Liver (tissue), 8 donors: ENCODE measurements at regions not wholly inside any gene's neighbourhood (a gene's known extent, or its start where the extent isn't known, plus 50 kb on each side); places are given as distances from the start of the nearest gene placed in this dataset.

Experiments used
- DNase-seq: peaks from one replicate; pipeline ENCODE4 v3.0.0-alpha.2; 2017; ENCODE audit warnings: low spot score
- H3K27ac ChIP-seq, 2 donors: one replicate each; pipeline ENCODE4 v1.7.0; 2013; ENCODE audit warnings: inconsistent platforms in 2 of 2, low read length in 2 of 2, control low read depth in 1 of 2, low read depth in 1 of 2, mild to moderate bottlenecking in 1 of 2
- H3K27me3 ChIP-seq, 4 donors: one replicate each; pipeline versions ENCODE4 v1.6.1 to v1.7.0; 2013; ENCODE audit warnings: low read length in 3 of 4, inconsistent platforms in 1 of 4, mild to moderate bottlenecking in 1 of 4, moderate library complexity in 1 of 4; ENCODE audit not compliant: control insufficient read depth in 4 of 4, insufficient read depth in 4 of 4
- H3K36me3 ChIP-seq, 4 donors: one replicate each; pipeline versions ENCODE4 v1.6.1 to v1.7.0; 2013; ENCODE audit warnings: low read length in 3 of 4, mild to moderate bottlenecking in 3 of 4, low read depth in 1 of 4, moderate library complexity in 1 of 4; ENCODE audit not compliant: control insufficient read depth in 4 of 4, insufficient read depth in 3 of 4
- H3K4me1 ChIP-seq, 4 donors: one replicate each; pipeline versions ENCODE4 v1.6.1 to v1.7.0; 2013; ENCODE audit warnings: low read length in 3 of 4, mild to moderate bottlenecking in 3 of 4, moderate library complexity in 1 of 4; ENCODE audit not compliant: control insufficient read depth in 4 of 4, insufficient read depth in 4 of 4
- H3K4me3 ChIP-seq, 3 donors: one replicate each; pipeline versions ENCODE4 v1.6.1 to v1.7.0; 2013; ENCODE audit warnings: low read length in 3 of 3, control low read depth in 1 of 3, low read depth in 1 of 3, mild to moderate bottlenecking in 1 of 3
- H3K9ac ChIP-seq, 2 donors: one replicate each; pipeline ENCODE4 v1.7.0; 2013; ENCODE audit warnings: low read length in 2 of 2, mild to moderate bottlenecking in 2 of 2, moderate library complexity in 2 of 2, control low read depth in 1 of 2, low read depth in 1 of 2
- H3K9me3 ChIP-seq, 4 donors: one replicate each; pipeline versions ENCODE4 v1.6.1 to v1.7.0; 2013; ENCODE audit warnings: low read length in 3 of 4; ENCODE audit not compliant: control insufficient read depth in 4 of 4
- EGR1 ChIP-seq, 2 donors: IDR thresholded peaks; 2 replicates each; pipeline ENCODE4 v1.6.1; 2016 to 2018; ENCODE audit warnings: antibody characterized with exemption in 2 of 2, low read depth in 2 of 2
- FOXA1 ChIP-seq: IDR thresholded peaks from 2 replicates; pipeline ENCODE4 v1.6.1; 2016; ENCODE audit warnings: antibody characterized with exemption
- FOXA2 ChIP-seq: IDR thresholded peaks from 2 replicates; pipeline ENCODE4 v1.6.1; 2016; ENCODE audit warnings: antibody characterized with exemption
- GABPA ChIP-seq, 2 donors: IDR thresholded peaks in 1 of 2; conservative IDR thresholded peaks in 1 of 2; 2 replicates each; pipeline ENCODE4 v1.6.1; 2016; ENCODE audit warnings: antibody characterized with exemption in 2 of 2, mild to moderate bottlenecking in 1 of 2, moderate library complexity in 1 of 2
- HNF4A ChIP-seq, 2 donors: conservative IDR thresholded peaks; 2 replicates each; pipeline ENCODE4 v1.6.1; 2016; ENCODE audit warnings: antibody characterized with exemption in 2 of 2, mild to moderate bottlenecking in 2 of 2
- HNF4G ChIP-seq: IDR thresholded peaks from 2 replicates; pipeline ENCODE4 v1.6.1; 2016; ENCODE audit warnings: antibody characterized with exemption
- JUND ChIP-seq, 2 donors: IDR thresholded peaks; 2 replicates each; pipeline ENCODE4 v1.6.1; 2016; ENCODE audit warnings: antibody characterized with exemption in 2 of 2
- NR2F2 ChIP-seq: IDR thresholded peaks from 2 replicates; pipeline ENCODE4 v1.6.1; 2016; ENCODE audit warnings: antibody characterized with exemption
- RAD21 ChIP-seq, 2 donors: IDR thresholded peaks; 2 replicates each; pipeline ENCODE4 v1.6.1; 2016; ENCODE audit warnings: antibody characterized with exemption in 2 of 2, mild to moderate bottlenecking in 2 of 2
- RXRA ChIP-seq, 2 donors: IDR thresholded peaks; 2 replicates each; pipeline ENCODE4 v1.6.1; 2017 to 2018; ENCODE audit warnings: antibody characterized with exemption in 2 of 2, mild to moderate bottlenecking in 1 of 2
- SP1 ChIP-seq: IDR thresholded peaks from 2 replicates; pipeline ENCODE4 v1.6.1; 2018; ENCODE audit warnings: antibody characterized with exemption, mild to moderate bottlenecking
- TAF1 ChIP-seq: conservative IDR thresholded peaks from 2 replicates; pipeline ENCODE4 v1.6.1; 2016; ENCODE audit warnings: antibody characterized with exemption, mild to moderate bottlenecking
- YY1 ChIP-seq: IDR thresholded peaks from 2 replicates; pipeline ENCODE4 v1.6.1; 2016; ENCODE audit warnings: antibody characterized with exemption, mild to moderate bottlenecking
- WGBS: extraction: QIAGEN DNeasy Blood & Tissue Kit; methylation state at CpG from one replicate; pipeline ENCODE4 v1.1.7; 2013; 5-methylcytosine and 5-hydroxymethylcytosine counted together
- TF ChIP-seq, protein P1 (sequence below): IDR thresholded peaks from 2 replicates; pipeline ENCODE4 v1.6.1; 2016; ENCODE audit warnings: antibody characterized with exemption, mild to moderate bottlenecking
- TF ChIP-seq, protein P2 (sequence below): IDR thresholded peaks from 2 replicates; pipeline ENCODE4 v1.6.1; 2016; ENCODE audit warnings: antibody characterized with exemption
- TF ChIP-seq, protein P3 (sequence below): IDR thresholded peaks from 2 replicates; pipeline ENCODE4 v1.6.1; 2016; ENCODE audit warnings: antibody characterized with exemption
- TF ChIP-seq, protein P4 (sequence below): IDR thresholded peaks from 2 replicates; pipeline ENCODE4 v1.6.1; 2016; ENCODE audit warnings: antibody characterized with exemption
- TF ChIP-seq, protein P5 (sequence below): fragments of 150-350 bp; IDR thresholded peaks from 2 replicates; pipeline ENCODE4 v1.5.1; 2017; ENCODE audit warnings: improper control_type of control experiment, low read depth, low read length; ENCODE audit not compliant: missing input control
- donor health status: healthy.
- donor health status: healthy.
- donor health status: healthy.
- donor health status: healthy.
- donor health status: healthy.

DNA sequence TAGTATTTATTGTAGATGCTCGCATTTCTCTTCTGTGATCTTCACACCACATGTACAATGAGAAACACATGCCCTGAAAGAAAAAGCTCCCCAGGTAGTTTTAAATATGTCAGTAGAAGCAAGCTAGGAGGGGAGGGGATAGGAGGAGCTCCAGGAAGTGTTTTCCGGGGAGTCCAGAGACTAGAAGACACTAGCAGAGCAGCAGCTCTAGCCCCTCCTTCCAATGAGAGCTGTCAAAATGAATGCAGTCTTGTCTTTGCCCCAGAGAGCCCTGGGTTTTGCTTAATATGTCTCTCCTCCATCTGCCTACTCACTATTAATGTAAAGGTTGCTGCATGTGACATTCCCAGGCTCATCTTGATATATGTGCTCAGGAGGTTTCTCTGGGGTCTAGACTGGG, 462.6 kb upstream of the SOX11 start:
- no peak for DNase-seq
- Histone ChIP-seq H3K9me3 (no peaks in the 10 kb centered on the region), H3K4me3 (no peak overlapping the region), H3K27ac (no peak overlapping the region), H3K4me1 (no peaks in the 10 kb centered on the region), H3K36me3 (no peaks in the 10 kb centered on the region), H3K9ac (no peak overlapping the region), H3K27me3 (peaks cover 0 to 2% (median 0%) of the 10 kb centered on the region in 4 donors)
- 47% methylated on average over 2 of the region's 2 CpGs for WGBS
- TF ChIP-seq FOXA2 = no peak
- TF ChIP-seq FOXA1 = no peak
- TF ChIP-seq HNF4G = no peak
- TF ChIP-seq, protein P1, sequence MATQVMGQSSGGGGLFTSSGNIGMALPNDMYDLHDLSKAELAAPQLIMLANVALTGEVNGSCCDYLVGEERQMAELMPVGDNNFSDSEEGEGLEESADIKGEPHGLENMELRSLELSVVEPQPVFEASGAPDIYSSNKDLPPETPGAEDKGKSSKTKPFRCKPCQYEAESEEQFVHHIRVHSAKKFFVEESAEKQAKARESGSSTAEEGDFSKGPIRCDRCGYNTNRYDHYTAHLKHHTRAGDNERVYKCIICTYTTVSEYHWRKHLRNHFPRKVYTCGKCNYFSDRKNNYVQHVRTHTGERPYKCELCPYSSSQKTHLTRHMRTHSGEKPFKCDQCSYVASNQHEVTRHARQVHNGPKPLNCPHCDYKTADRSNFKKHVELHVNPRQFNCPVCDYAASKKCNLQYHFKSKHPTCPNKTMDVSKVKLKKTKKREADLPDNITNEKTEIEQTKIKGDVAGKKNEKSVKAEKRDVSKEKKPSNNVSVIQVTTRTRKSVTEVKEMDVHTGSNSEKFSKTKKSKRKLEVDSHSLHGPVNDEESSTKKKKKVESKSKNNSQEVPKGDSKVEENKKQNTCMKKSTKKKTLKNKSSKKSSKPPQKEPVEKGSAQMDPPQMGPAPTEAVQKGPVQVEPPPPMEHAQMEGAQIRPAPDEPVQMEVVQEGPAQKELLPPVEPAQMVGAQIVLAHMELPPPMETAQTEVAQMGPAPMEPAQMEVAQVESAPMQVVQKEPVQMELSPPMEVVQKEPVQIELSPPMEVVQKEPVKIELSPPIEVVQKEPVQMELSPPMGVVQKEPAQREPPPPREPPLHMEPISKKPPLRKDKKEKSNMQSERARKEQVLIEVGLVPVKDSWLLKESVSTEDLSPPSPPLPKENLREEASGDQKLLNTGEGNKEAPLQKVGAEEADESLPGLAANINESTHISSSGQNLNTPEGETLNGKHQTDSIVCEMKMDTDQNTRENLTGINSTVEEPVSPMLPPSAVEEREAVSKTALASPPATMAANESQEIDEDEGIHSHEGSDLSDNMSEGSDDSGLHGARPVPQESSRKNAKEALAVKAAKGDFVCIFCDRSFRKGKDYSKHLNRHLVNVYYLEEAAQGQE = no peak
- no peak for TF ChIP-seq YY1
- TF ChIP-seq RAD21 (IDR thresholded peaks at IDR 0.05) = no peak
- no peak for TF ChIP-seq GABPA (IDR thresholded peaks at IDR 0.05 in 1 of 2, conservative IDR thresholded peaks at IDR 0.05 in 1 of 2)
- TF ChIP-seq, protein P2, sequence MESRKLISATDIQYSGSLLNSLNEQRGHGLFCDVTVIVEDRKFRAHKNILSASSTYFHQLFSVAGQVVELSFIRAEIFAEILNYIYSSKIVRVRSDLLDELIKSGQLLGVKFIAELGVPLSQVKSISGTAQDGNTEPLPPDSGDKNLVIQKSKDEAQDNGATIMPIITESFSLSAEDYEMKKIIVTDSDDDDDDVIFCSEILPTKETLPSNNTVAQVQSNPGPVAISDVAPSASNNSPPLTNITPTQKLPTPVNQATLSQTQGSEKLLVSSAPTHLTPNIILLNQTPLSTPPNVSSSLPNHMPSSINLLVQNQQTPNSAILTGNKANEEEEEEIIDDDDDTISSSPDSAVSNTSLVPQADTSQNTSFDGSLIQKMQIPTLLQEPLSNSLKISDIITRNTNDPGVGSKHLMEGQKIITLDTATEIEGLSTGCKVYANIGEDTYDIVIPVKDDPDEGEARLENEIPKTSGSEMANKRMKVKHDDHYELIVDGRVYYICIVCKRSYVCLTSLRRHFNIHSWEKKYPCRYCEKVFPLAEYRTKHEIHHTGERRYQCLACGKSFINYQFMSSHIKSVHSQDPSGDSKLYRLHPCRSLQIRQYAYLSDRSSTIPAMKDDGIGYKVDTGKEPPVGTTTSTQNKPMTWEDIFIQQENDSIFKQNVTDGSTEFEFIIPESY = no peak
- TF ChIP-seq RXRA (IDR thresholded peaks at IDR 0.05) = no peak
- TF ChIP-seq TAF1 = no peak
- no peak for TF ChIP-seq NR2F2
- TF ChIP-seq, protein P3, sequence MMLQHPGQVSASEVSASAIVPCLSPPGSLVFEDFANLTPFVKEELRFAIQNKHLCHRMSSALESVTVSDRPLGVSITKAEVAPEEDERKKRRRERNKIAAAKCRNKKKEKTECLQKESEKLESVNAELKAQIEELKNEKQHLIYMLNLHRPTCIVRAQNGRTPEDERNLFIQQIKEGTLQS = no peak
- TF ChIP-seq, protein P4, sequence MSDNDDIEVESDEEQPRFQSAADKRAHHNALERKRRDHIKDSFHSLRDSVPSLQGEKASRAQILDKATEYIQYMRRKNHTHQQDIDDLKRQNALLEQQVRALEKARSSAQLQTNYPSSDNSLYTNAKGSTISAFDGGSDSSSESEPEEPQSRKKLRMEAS = no peak
- no peak for TF ChIP-seq EGR1 (IDR thresholded peaks at IDR 0.05; ENCODE audit: low read depth in 2 of 2)
- TF ChIP-seq HNF4A (conservative IDR thresholded peaks at IDR 0.05) = no peak
- TF ChIP-seq JUND (IDR thresholded peaks at IDR 0.05) = no peak
- TF ChIP-seq, protein P5, sequence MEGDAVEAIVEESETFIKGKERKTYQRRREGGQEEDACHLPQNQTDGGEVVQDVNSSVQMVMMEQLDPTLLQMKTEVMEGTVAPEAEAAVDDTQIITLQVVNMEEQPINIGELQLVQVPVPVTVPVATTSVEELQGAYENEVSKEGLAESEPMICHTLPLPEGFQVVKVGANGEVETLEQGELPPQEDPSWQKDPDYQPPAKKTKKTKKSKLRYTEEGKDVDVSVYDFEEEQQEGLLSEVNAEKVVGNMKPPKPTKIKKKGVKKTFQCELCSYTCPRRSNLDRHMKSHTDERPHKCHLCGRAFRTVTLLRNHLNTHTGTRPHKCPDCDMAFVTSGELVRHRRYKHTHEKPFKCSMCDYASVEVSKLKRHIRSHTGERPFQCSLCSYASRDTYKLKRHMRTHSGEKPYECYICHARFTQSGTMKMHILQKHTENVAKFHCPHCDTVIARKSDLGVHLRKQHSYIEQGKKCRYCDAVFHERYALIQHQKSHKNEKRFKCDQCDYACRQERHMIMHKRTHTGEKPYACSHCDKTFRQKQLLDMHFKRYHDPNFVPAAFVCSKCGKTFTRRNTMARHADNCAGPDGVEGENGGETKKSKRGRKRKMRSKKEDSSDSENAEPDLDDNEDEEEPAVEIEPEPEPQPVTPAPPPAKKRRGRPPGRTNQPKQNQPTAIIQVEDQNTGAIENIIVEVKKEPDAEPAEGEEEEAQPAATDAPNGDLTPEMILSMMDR = no peak

DNA sequence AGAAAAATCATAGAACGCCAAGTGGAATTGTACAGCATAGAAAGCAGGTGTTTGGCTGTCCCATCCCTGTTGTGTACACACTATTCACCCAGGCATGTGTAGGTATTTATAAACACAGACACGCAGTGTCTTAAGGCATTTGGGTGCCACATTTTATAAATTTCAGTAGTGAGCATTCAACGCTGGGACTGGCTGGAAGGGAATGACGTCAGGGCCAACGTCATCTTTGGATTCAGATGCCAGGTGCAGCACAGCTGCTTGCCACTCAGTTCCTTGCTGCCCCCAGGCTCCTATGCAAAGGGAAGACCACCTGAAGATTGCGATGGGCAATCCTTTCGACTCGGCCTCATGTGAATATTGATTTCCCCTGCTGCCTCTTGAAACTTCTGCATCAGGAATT, 461.7 kb upstream of the SOX11 start:
- H3K27me3 ChIP-seq = peaks cover 0 to 1% (median 0%) of the 10 kb centered on the region in 4 donors
- H3K4me1 ChIP-seq = no peaks in the 10 kb centered on the region
- H3K9me3 ChIP-seq = no peaks in the 10 kb centered on the region
- WGBS = 74% methylated on average over 8 of the region's 8 CpGs
- no peak overlapping the region for H3K27ac ChIP-seq
- no peaks in the 10 kb centered on the region for H3K36me3 ChIP-seq
- no peak for DNase-seq
- no peak overlapping the region for H3K9ac ChIP-seq
- H3K4me3 ChIP-seq = no peak overlapping the region
- TF ChIP-seq HNF4G (no peak), RAD21 (IDR thresholded peaks at IDR 0.05) (no peak), YY1 (no peak), JUND (IDR thresholded peaks at IDR 0.05) (no peak), TAF1 (no peak), NR2F2 (no peak), FOXA2 (no peak), HNF4A (conservative IDR thresholded peaks at IDR 0.05) (no peak), EGR1 (IDR thresholded peaks at IDR 0.05; ENCODE audit: low read depth in 2 of 2) (no peak), SP1 (no peak), GABPA (IDR thresholded peaks at IDR 0.05 in 1 of 2, conservative IDR thresholded peaks at IDR 0.05 in 1 of 2) (no peak)
- TF ChIP-seq, protein P3 = no peak
- TF ChIP-seq, protein P1 = no peak
- TF ChIP-seq, protein P2 = no peak
